OCI-LY1 (cell line): ENCODE measurements at regions not wholly inside any gene's neighbourhood (a gene's known extent, or its start where the extent isn't known, plus 50 kb on each side); places are given as distances from the start of the nearest gene placed in this dataset.

Experiments used
- CTCF ChIP-seq: fragments of 200-600 bp; sonication (generic), shearing (Covaris generic); IDR thresholded peaks from 2 replicates; pipeline ENCODE4 v1.5.1; 2017; ENCODE audit warnings: mild to moderate bottlenecking, antibody characterized with exemption, low read length, moderate library complexity, mixed read lengths
- EZH2 ChIP-seq: fragments of 200-600 bp; sonication (generic), shearing (Covaris generic); IDR thresholded peaks from 2 replicates; pipeline ENCODE4 v1.8.0; 2017; ENCODE audit warnings: borderline replicate concordance, mixed run types, mild to moderate bottlenecking, antibody characterized with exemption, low read length, moderate library complexity, mixed read lengths

GRCh38 chr2:109710505-109711229 lies 83.4 kb upstream of the RGPD5 start:
- TF ChIP-seq CTCF (no peak), EZH2 (no peak)
